HCT116 (cell line): ENCODE measurements at regions not wholly inside any gene's neighbourhood (a gene's known extent, or its start where the extent isn't known, plus 50 kb on each side); places are given as distances from the start of the nearest gene placed in this dataset.

Source experiments
- ELF1 ChIP-seq: IDR thresholded peaks from 2 replicates; pipeline ENCODE4 v1.6.1; 2012; ENCODE audit warnings: low read depth, borderline replicate concordance
- EZH2 ChIP-seq: fragments of 200-600 bp; sonication (generic); IDR thresholded peaks from 2 replicates; pipeline ENCODE4 v1.6.1; 2017; ENCODE audit warnings: antibody characterized with exemption, mixed run types
- EZH2phosphoT487 ChIP-seq: fragments of 200-600 bp; IDR thresholded peaks from 2 replicates; pipeline ENCODE4 v1.6.1; 2018; ENCODE audit warnings: antibody characterized with exemption, borderline replicate concordance
- POLR2A ChIP-seq: IDR thresholded peaks from 2 replicates; pipeline ENCODE4 v1.7.0; 2011; ENCODE audit warnings: borderline replicate concordance; ENCODE audit not compliant: insufficient read depth, insufficient read length; ENCODE audit errors: extremely low read depth
- POLR2AphosphoS5 ChIP-seq: IDR thresholded peaks from 2 replicates; pipeline ENCODE4 v1.6.1; 2011; ENCODE audit warnings: mild to moderate bottlenecking, low read depth, low read length, moderate library complexity
- ZNF274 ChIP-seq: fragments of 200-500 bp; sonication (Bioruptor generic); IDR thresholded peaks from 2 replicates; pipeline ENCODE4 v1.6.1; 2014; ENCODE audit warnings: mild to moderate bottlenecking, low read depth, low read length, inconsistent platforms

GRCh38 chr6:140236732-140237131 is 862.3 kb upstream of the CITED2 start:
- no peak for TF ChIP-seq POLR2A
- TF ChIP-seq POLR2AphosphoS5: no peak
- TF ChIP-seq ZNF274: no peak
- TF ChIP-seq ELF1: no peak
- TF ChIP-seq EZH2: no peak
- TF ChIP-seq EZH2phosphoT487: no peak
